SK-N-SH (cell line): ENCODE measurements at regions not wholly inside any gene's neighbourhood (a gene's known extent, or its start where the extent isn't known, plus 50 kb on each side); places are given as distances from the start of the nearest gene placed in this dataset.

Source experiments
- EP300 ChIP-seq, 2 experiments: IDR thresholded peaks; 2 replicates each; pipeline versions ENCODE4 v1.4.0 to v1.6.1; 2012; ENCODE audit warnings: borderline replicate concordance in 1 of 2, low read depth in 1 of 2, low read length in 1 of 2
- JUND ChIP-seq: IDR thresholded peaks from 2 replicates; pipeline ENCODE4 v1.4.0; 2012
- RFX5 ChIP-seq: IDR thresholded peaks from 2 replicates; pipeline ENCODE4 v1.6.1; 2012; ENCODE audit warnings: mild to moderate bottlenecking, improper control_type of control experiment, low read length
- TF ChIP-seq, protein P1 (sequence below): fragments of 150-350 bp; IDR thresholded peaks from 2 replicates; pipeline ENCODE4 v1.6.1; 2017; ENCODE audit warnings: antibody characterized with exemption, low read length, low read depth, borderline replicate concordance
- TF ChIP-seq, protein P2 (sequence below): fragments of 200-600 bp; sonication (generic); IDR thresholded peaks from 2 replicates; pipeline ENCODE4 v1.6.1; 2017; ENCODE audit warnings: antibody characterized with exemption, mild to moderate bottlenecking, moderate library complexity

- TF ChIP-seq, protein P1, sequence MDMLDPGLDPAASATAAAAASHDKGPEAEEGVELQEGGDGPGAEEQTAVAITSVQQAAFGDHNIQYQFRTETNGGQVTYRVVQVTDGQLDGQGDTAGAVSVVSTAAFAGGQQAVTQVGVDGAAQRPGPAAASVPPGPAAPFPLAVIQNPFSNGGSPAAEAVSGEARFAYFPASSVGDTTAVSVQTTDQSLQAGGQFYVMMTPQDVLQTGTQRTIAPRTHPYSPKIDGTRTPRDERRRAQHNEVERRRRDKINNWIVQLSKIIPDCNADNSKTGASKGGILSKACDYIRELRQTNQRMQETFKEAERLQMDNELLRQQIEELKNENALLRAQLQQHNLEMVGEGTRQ = no peak
- TF ChIP-seq, protein P2, sequence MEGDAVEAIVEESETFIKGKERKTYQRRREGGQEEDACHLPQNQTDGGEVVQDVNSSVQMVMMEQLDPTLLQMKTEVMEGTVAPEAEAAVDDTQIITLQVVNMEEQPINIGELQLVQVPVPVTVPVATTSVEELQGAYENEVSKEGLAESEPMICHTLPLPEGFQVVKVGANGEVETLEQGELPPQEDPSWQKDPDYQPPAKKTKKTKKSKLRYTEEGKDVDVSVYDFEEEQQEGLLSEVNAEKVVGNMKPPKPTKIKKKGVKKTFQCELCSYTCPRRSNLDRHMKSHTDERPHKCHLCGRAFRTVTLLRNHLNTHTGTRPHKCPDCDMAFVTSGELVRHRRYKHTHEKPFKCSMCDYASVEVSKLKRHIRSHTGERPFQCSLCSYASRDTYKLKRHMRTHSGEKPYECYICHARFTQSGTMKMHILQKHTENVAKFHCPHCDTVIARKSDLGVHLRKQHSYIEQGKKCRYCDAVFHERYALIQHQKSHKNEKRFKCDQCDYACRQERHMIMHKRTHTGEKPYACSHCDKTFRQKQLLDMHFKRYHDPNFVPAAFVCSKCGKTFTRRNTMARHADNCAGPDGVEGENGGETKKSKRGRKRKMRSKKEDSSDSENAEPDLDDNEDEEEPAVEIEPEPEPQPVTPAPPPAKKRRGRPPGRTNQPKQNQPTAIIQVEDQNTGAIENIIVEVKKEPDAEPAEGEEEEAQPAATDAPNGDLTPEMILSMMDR = no peak
- TF ChIP-seq EP300 (IDR thresholded peaks at IDR 0.05; ENCODE audit: borderline replicate concordance in 1 of 2, low read depth in 1 of 2, low read length in 1 of 2) = no peak
- TF ChIP-seq JUND = no peak
- no peak for TF ChIP-seq RFX5
These were observed 532.1 kb downstream of the TBC1D22A start for GRCh38 chr22:47294576-47294975.
